ENCODE measurements at regions not wholly inside any gene's neighbourhood (a gene's known extent, or its start where the extent isn't known, plus 50 kb on each side); places are given as distances from the start of the nearest gene placed in this dataset.

DNA sequence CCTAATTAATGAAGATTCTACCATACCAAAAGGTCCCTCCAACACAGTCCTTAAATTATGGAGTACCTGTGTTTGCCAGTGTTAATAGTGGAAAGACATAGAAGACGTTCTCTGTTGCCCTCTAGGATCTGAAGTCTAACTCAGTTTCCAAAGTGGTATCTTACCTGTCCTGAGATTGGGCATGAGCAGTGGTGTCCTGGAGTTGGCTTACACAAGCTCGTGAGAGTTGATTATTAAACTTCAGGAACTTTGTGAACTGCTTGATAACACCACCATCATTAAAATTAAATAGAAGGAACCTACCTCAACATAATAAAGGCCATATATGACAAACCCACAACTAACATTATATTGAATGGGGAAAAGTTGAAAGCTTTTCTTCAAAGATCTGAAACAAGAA, 60.9 kb upstream of the SMARCA2 start:
- no peaks in the 10 kb centered on the region for H3K27me3 Mint-ChIP-seq (ENCODE audit: low read depth)
- no peak overlapping the region for H3K4me3 Mint-ChIP-seq
- H3K9me3 Mint-ChIP-seq = no peaks in the 10 kb centered on the region
- DNase-seq (no peak), ATAC-seq (replicated peaks in 1 of 2) (no peak)
- H3K4me1 Mint-ChIP-seq (ENCODE audit: low read depth) = no peaks in the 10 kb centered on the region
- no peaks in the 10 kb centered on the region for H3K36me3 Mint-ChIP-seq (ENCODE audit: insufficient read depth in 2 of 2)
- no peak overlapping the region for H3K27ac Mint-ChIP-seq

DNA sequence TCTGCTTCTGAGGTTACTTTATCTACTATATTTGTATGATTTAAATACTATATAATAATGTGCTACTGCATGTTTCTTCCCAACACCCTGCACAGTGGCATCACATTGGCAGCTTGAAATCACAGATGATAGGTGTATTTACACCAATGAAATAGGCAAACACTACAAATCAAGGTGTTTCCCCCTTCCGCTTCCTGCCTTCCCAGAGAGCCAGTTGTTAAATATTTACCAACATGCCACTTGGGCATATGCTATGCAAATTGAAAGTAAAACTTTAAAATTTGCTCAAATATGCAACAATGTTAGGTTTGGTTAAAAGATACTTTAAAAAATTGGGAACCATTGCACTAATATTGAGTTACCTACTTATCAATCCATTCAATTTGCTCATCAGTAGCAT, 58.2 kb upstream of the SMARCA2 start:
- Mint-ChIP-seq H3K4me1 (ENCODE audit: low read depth) (no peaks in the 10 kb centered on the region), H3K9me3 (no peaks in the 10 kb centered on the region), H3K4me3 (no peak overlapping the region), H3K27ac (no peak overlapping the region), H3K36me3 (ENCODE audit: insufficient read depth in 2 of 2) (no peaks in the 10 kb centered on the region), H3K27me3 (ENCODE audit: low read depth) (no peaks in the 10 kb centered on the region)
- DNase-seq = no peak
- no peak for ATAC-seq (replicated peaks in 1 of 2)

DNA sequence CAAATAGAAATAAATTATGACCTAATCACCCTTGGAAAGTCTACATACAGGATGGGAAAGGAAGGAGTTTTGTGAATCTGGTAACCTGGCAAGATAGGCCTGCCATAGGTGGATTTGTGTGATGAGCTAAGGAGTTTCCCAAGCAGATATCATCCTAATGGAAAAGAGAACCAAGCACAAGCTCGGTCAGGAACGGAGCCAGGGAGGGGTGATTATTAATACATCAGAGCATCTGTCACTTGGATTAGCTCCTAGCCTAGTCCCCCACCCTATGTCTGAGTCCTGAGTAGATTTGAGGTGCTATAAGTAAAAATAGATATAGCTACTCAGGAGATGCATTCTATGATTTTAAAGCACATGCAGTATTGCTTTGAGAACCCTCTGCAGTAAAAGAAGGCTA, 57.3 kb upstream of the SMARCA2 start:
- no peaks in the 10 kb centered on the region for H3K4me1 Mint-ChIP-seq (ENCODE audit: low read depth)
- ATAC-seq (replicated peaks in 1 of 2) (no peak), DNase-seq (no peak)
- no peak overlapping the region for H3K27ac Mint-ChIP-seq
- H3K9me3 Mint-ChIP-seq = no peaks in the 10 kb centered on the region
- no peak overlapping the region for H3K4me3 Mint-ChIP-seq
- H3K36me3 Mint-ChIP-seq (ENCODE audit: insufficient read depth in 2 of 2) = no peaks in the 10 kb centered on the region
- H3K27me3 Mint-ChIP-seq (ENCODE audit: low read depth) = no peaks in the 10 kb centered on the region

DNA sequence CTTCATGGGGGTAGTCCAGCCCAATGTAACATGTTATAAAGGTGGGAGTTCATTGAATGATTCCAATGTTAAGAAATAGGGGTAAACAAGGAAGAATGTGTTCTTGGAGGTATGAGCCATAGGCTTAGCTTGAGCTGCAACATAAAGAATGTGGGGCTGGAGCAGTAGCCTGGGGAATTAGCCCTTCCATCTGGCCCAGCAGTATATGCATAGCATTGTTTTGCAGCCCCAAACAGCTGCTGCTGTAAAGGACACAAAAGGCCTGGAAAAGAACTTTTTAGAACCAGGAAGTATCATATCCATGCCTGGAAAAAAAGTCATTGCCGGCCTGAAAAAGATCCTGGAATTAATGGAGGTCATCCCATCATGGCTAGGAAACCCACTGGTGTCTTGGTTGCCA, 55.8 kb upstream of the SMARCA2 start:
- H3K27ac Mint-ChIP-seq = no peak overlapping the region
- DNase-seq = no peak

DNA sequence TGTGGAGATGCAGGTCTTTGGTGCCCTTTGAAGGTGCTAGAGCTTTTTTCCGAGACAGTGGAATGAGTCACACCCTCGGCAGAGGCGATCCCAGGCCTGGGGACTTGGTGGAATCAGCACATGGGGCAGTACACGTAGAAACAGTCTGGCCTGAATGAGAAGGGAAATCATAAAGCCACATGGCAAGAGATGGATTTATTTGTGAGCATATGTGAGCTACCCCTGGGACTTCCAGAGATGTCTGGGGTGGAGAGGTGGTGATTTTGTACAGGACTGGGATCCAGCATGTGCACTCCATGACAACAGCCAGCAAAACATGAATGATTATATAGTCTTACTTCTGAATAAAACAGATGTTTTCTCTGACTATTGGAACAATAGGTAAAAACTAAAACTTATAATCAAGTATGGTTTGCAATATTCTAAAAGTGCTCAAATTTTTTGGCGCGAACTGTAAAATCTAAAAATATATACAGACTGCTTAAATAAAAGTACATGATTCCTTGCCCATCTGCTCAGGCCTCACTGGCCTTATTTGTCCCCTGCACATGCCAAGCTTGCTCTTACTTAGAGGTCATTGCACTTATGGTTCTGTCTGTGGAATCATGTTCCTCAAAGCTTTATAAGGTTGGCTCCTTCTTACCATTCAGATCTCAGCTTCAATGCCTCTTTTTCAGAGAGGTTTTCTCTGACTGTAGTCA, 54.7 kb upstream of the SMARCA2 start:
- no peaks in the 10 kb centered on the region for H3K36me3 Mint-ChIP-seq (ENCODE audit: insufficient read depth in 2 of 2)
- no peaks in the 10 kb centered on the region for H3K4me1 Mint-ChIP-seq (ENCODE audit: low read depth)
- H3K27me3 Mint-ChIP-seq (ENCODE audit: low read depth) = peaks cover 7% of the 10 kb centered on the region
- DNase-seq (no peak), ATAC-seq (replicated peaks in 1 of 2) (no peak)
- no peak overlapping the region for H3K4me3 Mint-ChIP-seq
- H3K27ac Mint-ChIP-seq = no peak overlapping the region
- H3K9me3 Mint-ChIP-seq = no peaks in the 10 kb centered on the region

More for the DNA sequence above, 55.8 kb upstream of the SMARCA2 start:
- no peak for ATAC-seq (replicated peaks in 1 of 2)
- Mint-ChIP-seq H3K36me3 (ENCODE audit: insufficient read depth in 2 of 2) (no peaks in the 10 kb centered on the region), H3K9me3 (no peaks in the 10 kb centered on the region), H3K4me3 (no peak overlapping the region), H3K4me1 (ENCODE audit: low read depth) (no peaks in the 10 kb centered on the region), H3K27me3 (ENCODE audit: low read depth) (peaks cover 5% of the 10 kb centered on the region)

DNA sequence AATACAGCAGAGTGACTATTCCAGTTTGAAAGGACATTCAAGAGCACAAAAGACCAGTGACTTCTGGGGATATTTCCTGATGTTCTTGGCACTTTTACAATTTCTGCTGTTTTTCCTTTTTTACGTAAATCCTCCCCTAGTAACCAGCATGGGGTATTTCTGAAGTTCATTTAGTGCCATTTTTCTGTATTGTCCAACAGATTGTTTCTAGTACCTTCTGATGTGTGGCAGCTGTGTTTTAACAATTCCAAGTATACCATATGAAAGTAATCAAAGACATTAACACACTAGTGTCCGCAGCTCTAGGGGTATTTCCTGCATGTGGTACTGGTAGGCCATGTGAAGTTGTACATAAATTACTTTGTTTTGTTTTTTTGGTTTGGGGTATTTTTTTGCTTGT, 53.0 kb upstream of the SMARCA2 start:
- Mint-ChIP-seq H3K4me3 (no peak overlapping the region), H3K27ac (no peak overlapping the region), H3K36me3 (ENCODE audit: insufficient read depth in 2 of 2) (no peaks in the 10 kb centered on the region), H3K4me1 (ENCODE audit: low read depth) (no peaks in the 10 kb centered on the region), H3K9me3 (no peaks in the 10 kb centered on the region), H3K27me3 (ENCODE audit: low read depth) (peaks cover 7% of the 10 kb centered on the region)
- ATAC-seq (replicated peaks in 1 of 2) (no peak), DNase-seq (no peak)

DNA sequence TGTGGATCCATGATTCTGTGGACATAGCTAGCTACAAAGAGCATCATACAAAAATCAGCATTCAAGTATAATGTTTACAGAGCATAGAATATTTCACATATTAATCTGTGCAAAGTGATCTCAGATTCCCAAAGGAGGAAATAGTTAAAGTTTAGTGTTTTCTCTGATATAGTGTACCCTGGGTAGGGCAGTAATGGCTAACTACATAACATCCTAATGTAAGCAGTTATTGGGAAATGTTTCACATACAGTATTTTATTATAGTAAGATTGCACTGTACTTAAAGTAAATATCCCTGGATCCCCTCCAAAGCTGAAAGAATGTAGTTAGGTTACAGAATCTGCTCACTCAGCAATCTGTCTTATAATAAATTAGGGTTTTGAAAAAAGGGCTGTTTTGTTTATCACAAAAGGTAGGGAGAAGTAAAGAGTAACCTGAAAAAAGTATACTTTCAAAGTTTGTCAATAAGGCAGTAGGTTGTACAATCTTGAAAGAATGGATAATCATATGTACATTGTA, 52.5 kb upstream of the SMARCA2 start:
- Mint-ChIP-seq H3K36me3 (ENCODE audit: insufficient read depth in 2 of 2) (no peaks in the 10 kb centered on the region), H3K4me3 (no peak overlapping the region), H3K27ac (no peak overlapping the region), H3K4me1 (ENCODE audit: low read depth) (no peaks in the 10 kb centered on the region), H3K27me3 (ENCODE audit: low read depth) (peaks cover 11% of the 10 kb centered on the region), H3K9me3 (no peaks in the 10 kb centered on the region)
- no peak for DNase-seq
- no peak for ATAC-seq (replicated peaks in 1 of 2)

DNA sequence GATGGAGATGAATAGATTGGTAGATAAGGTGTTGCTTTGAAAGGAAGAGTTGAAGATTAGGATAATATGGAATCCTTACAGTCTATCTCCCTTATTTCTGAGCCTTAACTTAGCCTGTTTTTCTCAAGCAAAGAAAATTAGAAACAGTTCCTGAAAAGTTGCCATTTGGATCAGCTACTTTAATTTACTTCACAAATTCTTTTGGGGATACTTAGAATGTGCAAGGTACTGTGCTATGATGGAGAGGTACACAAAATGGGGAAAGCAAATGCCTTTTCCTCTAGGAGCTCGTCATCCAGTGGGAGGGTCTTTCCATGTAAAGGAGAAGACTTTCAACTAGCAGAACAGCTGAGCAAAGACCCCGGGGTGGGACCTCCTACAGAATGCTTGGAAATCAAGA, 51.1 kb upstream of the SMARCA2 start:
- no peak for ATAC-seq (replicated peaks in 1 of 2)
- Mint-ChIP-seq H3K9me3 (no peaks in the 10 kb centered on the region), H3K27me3 (ENCODE audit: low read depth) (peaks cover 13% of the 10 kb centered on the region), H3K4me1 (ENCODE audit: low read depth) (no peaks in the 10 kb centered on the region), H3K36me3 (ENCODE audit: insufficient read depth in 2 of 2) (no peaks in the 10 kb centered on the region), H3K27ac (no peak overlapping the region), H3K4me3 (no peak overlapping the region)
- no peak for DNase-seq

Data from activated T-cell treated with anti-CD3 and anti-CD28 coated beads, Interleukin-2, amount 50 U/mL, for 72 hours (primary cell).